Stomach (tissue), 8 donors: ENCODE measurements at regions not wholly inside any gene's neighbourhood (a gene's known extent, or its start where the extent isn't known, plus 50 kb on each side); places are given as distances from the start of the nearest gene placed in this dataset.

Source experiments
- DNase-seq, 2 donors: peaks; one replicate each; pipeline versions ENCODE4 v3.0.0 to v3.0.0-alpha.2; 2013 to 2019
- H3K27ac ChIP-seq, 5 donors: fragments of 200-600 bp in 4 of 5; sonication (generic) in 4 of 5; one replicate each; pipeline ENCODE4 v1.5.1; 2013 to 2019; ENCODE audit warnings: mild to moderate bottlenecking in 1 of 5, moderate library complexity in 1 of 5
- H3K27me3 ChIP-seq, 3 donors: fragments of 200-600 bp; sonication (generic); one replicate each; pipeline ENCODE4 v1.5.1; 2017 to 2019; ENCODE audit warnings: mixed run types in 1 of 3
- H3K36me3 ChIP-seq, 4 donors: fragments of 200-600 bp; sonication (generic); 1 replicate in 3 of 4; 2 replicates in 1 of 4; pipeline ENCODE4 v1.5.1; 2016 to 2019
- H3K4me1 ChIP-seq, 4 donors: fragments of 200-600 bp; sonication (generic); one replicate each; pipeline ENCODE4 v1.5.1; 2016 to 2019
- H3K4me3 ChIP-seq, 4 donors: fragments of 200-600 bp; sonication (generic) in 3 of 4; one replicate each; pipeline ENCODE4 v1.5.1; 2016 to 2019; ENCODE audit warnings: mild to moderate bottlenecking in 1 of 4
- H3K9me3 ChIP-seq, 4 donors: fragments of 200-600 bp; sonication (generic); one replicate each; pipeline ENCODE4 v1.5.1; 2016 to 2019
- EP300 ChIP-seq: sonication (generic); formaldehyde crosslinking; IDR thresholded peaks from one replicate; pipeline ENCODE4 v1.6.1; 2017; ENCODE audit warnings: antibody characterized with exemption
- POLR2A ChIP-seq, 4 donors: fragments of 450-650 bp; IDR thresholded peaks; one replicate each; pipeline ENCODE4 v1.6.1; 2016; ENCODE audit warnings: antibody characterized with exemption in 4 of 4, control low read depth in 2 of 4, mild to moderate bottlenecking in 1 of 4, moderate library complexity in 1 of 4
- POLR2AphosphoS5 ChIP-seq, 3 donors: sonication (generic); formaldehyde crosslinking; IDR thresholded peaks; one replicate each; pipeline ENCODE4 v1.6.1; 2016; ENCODE audit warnings: antibody characterized with exemption in 3 of 3
- WGBS, 5 donors: extraction: QIAGEN DNeasy Blood & Tissue Kit in 3 of 5; methylation state at CpG; one replicate each; pipeline versions ENCODE4 v1.1.5 to v1.1.7; 2013 to 2018; 5-methylcytosine and 5-hydroxymethylcytosine counted together
- intact Hi-C: fragments of 100-400 bp; cut with DNase I; formaldehyde crosslinking; loops from one replicate; pipeline ENCODE4 v1.15.1; 2023; ENCODE audit warnings: low total_unique reads
- TF ChIP-seq, protein P1 (sequence below), 7 experiments: fragments of 450-650 bp in 4 of 7; fragments of 200-600 bp in 3 of 7; sonication (generic) in 3 of 7; IDR thresholded peaks; one replicate each; pipeline ENCODE4 v1.5.1; 2016 to 2019; ENCODE audit warnings: antibody characterized with exemption in 7 of 7, control low read depth in 2 of 7, mild to moderate bottlenecking in 1 of 7
- donor health status: healthy with polysubstance abuse.
- donor health status: Bipolar disorder and iron deficiency.
- donor health status: healthy.

DNA sequence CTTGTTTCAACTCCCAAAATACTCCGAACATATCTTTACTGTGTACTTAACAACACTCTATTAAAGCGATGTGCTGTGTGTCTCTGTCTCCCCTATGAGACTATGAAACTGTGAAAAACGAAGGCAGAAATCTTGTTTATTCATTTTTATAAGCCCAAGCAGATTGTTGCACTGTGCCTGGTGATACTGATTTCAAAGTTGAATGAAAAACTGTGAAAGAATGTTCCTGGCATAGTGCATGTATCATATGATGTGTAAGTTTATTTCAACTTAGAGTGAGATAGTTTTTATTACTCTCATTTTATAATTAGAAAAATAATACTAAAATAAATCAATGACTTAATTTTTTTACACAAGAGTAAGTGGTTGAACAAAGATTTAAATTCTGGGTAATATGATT is 471.9 kb upstream of the PCDH15 start:
- TF ChIP-seq POLR2AphosphoS5 (IDR thresholded peaks at IDR 0.05) (no peak), POLR2A (IDR thresholded peaks at IDR 0.05) (no peak), EP300 (no peak)
- TF ChIP-seq, protein P1, sequence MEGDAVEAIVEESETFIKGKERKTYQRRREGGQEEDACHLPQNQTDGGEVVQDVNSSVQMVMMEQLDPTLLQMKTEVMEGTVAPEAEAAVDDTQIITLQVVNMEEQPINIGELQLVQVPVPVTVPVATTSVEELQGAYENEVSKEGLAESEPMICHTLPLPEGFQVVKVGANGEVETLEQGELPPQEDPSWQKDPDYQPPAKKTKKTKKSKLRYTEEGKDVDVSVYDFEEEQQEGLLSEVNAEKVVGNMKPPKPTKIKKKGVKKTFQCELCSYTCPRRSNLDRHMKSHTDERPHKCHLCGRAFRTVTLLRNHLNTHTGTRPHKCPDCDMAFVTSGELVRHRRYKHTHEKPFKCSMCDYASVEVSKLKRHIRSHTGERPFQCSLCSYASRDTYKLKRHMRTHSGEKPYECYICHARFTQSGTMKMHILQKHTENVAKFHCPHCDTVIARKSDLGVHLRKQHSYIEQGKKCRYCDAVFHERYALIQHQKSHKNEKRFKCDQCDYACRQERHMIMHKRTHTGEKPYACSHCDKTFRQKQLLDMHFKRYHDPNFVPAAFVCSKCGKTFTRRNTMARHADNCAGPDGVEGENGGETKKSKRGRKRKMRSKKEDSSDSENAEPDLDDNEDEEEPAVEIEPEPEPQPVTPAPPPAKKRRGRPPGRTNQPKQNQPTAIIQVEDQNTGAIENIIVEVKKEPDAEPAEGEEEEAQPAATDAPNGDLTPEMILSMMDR (IDR thresholded peaks at IDR 0.05): no peak

DNA sequence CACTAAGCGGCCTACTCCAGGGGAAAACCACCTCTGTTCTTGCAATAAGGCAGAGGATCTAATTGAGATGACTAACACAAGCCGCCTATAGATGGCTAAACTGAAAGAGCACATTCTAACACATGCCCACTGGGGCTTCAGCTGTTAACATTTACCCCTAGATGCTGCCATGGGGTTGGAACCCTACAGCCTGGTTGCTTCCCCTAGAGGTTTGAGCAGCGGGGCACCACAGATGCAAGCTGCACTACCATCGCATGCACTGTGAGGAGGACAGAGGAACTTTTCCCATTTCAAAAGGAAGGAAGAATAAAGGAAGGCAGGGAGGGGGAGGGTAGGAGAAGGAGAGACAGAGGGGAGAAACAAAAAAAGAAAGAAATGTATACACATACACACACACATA is 465.8 kb upstream of the PCDH15 start:
- intact Hi-C loops: loop anchor here (10.0 kb wide), 1 partner anchor 172 kb away; no protein-coding TSS in a partner anchor
- 86 to 92% (median 89%) methylated on average over 4 of the region's 4 CpGs for WGBS, 5 donors
- Histone ChIP-seq H3K4me1 (no peaks in the 10 kb centered on the region), H3K27ac (no peak overlapping the region), H3K36me3 (no peaks in the 10 kb centered on the region), H3K4me3 (no peak overlapping the region), H3K27me3 (no peaks in the 10 kb centered on the region), H3K9me3 (no peaks in the 10 kb centered on the region)
- TF ChIP-seq POLR2A (IDR thresholded peaks at IDR 0.05) (no peak), EP300 (no peak), POLR2AphosphoS5 (IDR thresholded peaks at IDR 0.05) (no peak)
- TF ChIP-seq, protein P1 (IDR thresholded peaks at IDR 0.05): no peak
- no peak for DNase-seq

More for the DNA sequence above, 471.9 kb upstream of the PCDH15 start:
- intact Hi-C loops: no loop called here
- H3K4me3 ChIP-seq: no peak overlapping the region
- WGBS, 5 donors: 59 to 71% (median 69%) methylated on average over 3 of the region's 3 CpGs
- DNase-seq: no peak
- H3K36me3 ChIP-seq: no peaks in the 10 kb centered on the region
- no peaks in the 10 kb centered on the region for H3K9me3 ChIP-seq
- no peaks in the 10 kb centered on the region for H3K4me1 ChIP-seq
- no peaks in the 10 kb centered on the region for H3K27me3 ChIP-seq
- no peak overlapping the region for H3K27ac ChIP-seq

DNA sequence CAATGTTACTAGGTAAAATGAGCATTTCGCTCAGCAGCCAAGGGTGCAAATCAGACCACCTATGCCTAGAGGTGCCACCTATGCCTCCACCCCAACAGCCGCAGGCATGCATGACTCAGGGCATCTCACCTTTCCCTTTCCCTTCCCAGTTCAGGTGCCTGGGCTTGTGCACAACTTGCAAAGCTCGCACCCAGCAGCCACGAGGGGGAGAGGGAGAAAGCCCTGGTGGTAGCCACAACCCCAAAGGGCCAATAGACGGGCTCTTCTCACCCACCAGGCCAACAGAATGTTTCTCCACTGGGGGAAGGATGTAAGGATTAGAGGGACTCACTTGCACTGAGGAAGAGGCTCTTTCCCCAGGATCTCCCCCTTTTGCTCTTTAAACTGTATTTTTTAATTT is 462.3 kb upstream of the PCDH15 start:
- 77 to 93% (median 83%) methylated on average over 5 of the region's 5 CpGs for WGBS, 5 donors
- Histone ChIP-seq H3K27me3 (no peaks in the 10 kb centered on the region), H3K27ac (no peak overlapping the region), H3K4me1 (no peaks in the 10 kb centered on the region), H3K4me3 (no peak overlapping the region), H3K36me3 (no peaks in the 10 kb centered on the region), H3K9me3 (no peaks in the 10 kb centered on the region)
- TF ChIP-seq, protein P1 (IDR thresholded peaks at IDR 0.05): no peak
- TF ChIP-seq POLR2AphosphoS5 (IDR thresholded peaks at IDR 0.05) (no peak), EP300 (no peak), POLR2A (IDR thresholded peaks at IDR 0.05) (no peak)
- DNase-seq: no peak
- intact Hi-C loops: loop anchor here (10.0 kb wide), 1 partner anchor 169 kb away; no protein-coding TSS in a partner anchor

DNA sequence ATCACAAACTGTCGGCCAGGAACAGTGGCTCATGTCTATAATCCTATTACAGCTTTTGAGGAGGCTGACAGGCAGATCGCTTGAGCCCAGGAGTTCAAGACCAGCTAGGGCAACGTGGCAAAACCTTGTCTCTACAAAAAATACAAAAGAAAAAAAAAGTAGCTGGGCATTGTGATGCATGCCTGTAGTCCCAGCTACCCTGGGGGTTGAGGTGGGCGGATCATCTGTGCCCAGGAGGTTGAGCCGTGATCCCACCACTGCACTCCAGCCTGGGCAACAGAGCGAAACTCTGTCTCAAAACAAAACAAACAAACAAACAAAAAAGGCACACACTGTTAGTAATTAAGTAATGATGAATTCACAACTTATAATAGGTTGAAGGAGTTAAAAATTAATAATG is 441.5 kb upstream of the PCDH15 start:
- peaks cover 0 to 14% (median 6%) of the 10 kb centered on the region in 4 donors for H3K4me1 ChIP-seq
- no peaks in the 10 kb centered on the region for H3K27me3 ChIP-seq
- intact Hi-C loops: no loop called here
- DNase-seq: no peak
- WGBS, 5 donors: 63 to 71% (median 64%) methylated on average over 6 of the region's 6 CpGs
- no peak overlapping the region for H3K4me3 ChIP-seq
- no peaks in the 10 kb centered on the region for H3K9me3 ChIP-seq
- H3K27ac ChIP-seq: no peak overlapping the region
- H3K36me3 ChIP-seq: no peaks in the 10 kb centered on the region
- TF ChIP-seq, protein P1 (IDR thresholded peaks at IDR 0.05): no peak
- TF ChIP-seq POLR2A (IDR thresholded peaks at IDR 0.05) (no peak), POLR2AphosphoS5 (IDR thresholded peaks at IDR 0.05) (no peak), EP300 (no peak)
